ACC112 (cell line): ENCODE measurements at regions not wholly inside any gene's neighbourhood (a gene's known extent, or its start where the extent isn't known, plus 50 kb on each side); places are given as distances from the start of the nearest gene placed in this dataset.
A peak's percentile ranks its signal among the peaks of the same experiment; 100 is the strongest.

Experiments used
- H2AFZ ChIP-seq: fragments of 200-600 bp; sonication (generic); one replicate; pipeline ENCODE4 v1.6.0; 2017; ENCODE audit warnings: antibody characterized with exemption, low read length; ENCODE audit not compliant: unreplicated experiment
- H3K27ac ChIP-seq: fragments of 200-600 bp; sonication (generic); 2 replicates; pipeline ENCODE4 v1.5.1; 2014; ENCODE audit warnings: low read depth, mild to moderate bottlenecking, antibody characterized with exemption, low read length, moderate library complexity
- H3K27me3 ChIP-seq: fragments of 200-600 bp; sonication (generic); 2 replicates; pipeline ENCODE4 v1.6.1; 2014; ENCODE audit warnings: mild to moderate bottlenecking, antibody characterized with exemption, low read length, moderate library complexity, mixed read lengths; ENCODE audit not compliant: insufficient read depth
- H3K36me3 ChIP-seq: fragments of 200-600 bp; sonication (generic); 2 replicates; pipeline ENCODE4 v1.6.1; 2016; ENCODE audit warnings: mild to moderate bottlenecking, antibody characterized with exemption, low read length, moderate library complexity, mixed read lengths; ENCODE audit not compliant: insufficient read depth
- H3K4me1 ChIP-seq: fragments of 200-600 bp; sonication (generic); one replicate; pipeline ENCODE4 v1.6.1; 2016; ENCODE audit warnings: low read length, mixed read lengths; ENCODE audit not compliant: insufficient read depth, unreplicated experiment, control insufficient read depth
- H3K4me3 ChIP-seq: fragments of 200-600 bp; sonication (generic); 2 replicates; pipeline ENCODE4 v1.5.1; 2014; ENCODE audit warnings: mild to moderate bottlenecking, low read depth, low read length
- H3K79me2 ChIP-seq: fragments of 200-600 bp; sonication (generic); one replicate; pipeline ENCODE4 v1.6.0; 2016; ENCODE audit warnings: low read length; ENCODE audit not compliant: control insufficient read depth, unreplicated experiment, insufficient read depth

DNA sequence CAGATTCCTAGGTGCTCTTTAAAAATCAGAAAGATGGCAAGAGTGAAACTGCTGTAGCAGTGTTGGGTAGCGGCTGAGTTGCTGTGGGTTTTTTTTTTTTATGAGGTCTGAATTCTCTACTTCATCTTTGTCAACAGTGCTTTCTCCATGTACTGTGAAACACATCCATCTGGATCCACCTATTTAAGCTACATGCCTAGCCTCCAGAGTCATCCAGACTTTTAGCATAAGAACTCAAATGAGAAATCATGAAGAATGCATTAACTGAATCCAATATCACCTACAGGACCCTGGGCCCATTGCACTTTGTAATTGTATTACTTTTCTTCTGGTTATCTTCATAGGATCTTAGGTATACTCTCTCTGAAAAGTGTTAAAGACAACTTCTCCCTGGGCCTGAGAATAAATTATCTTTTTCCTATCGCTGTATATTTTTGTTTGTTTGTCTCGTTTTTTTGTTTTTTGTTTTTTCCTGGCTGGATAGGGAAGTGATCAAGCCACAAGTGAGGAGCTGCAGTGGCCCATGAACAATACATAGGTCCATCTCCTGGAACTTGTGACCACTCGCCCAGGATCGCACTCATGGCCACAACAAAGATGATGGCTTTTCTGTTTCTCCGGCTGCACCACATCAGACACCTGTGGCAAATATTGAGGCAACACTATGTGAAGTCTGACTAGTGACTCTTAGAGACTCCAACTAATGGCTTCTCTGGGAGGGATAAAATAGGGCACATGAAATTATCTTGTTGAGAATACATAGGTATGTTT lies 609.9 kb upstream of the AGTR1 start:
- Histone ChIP-seq H3K27me3 (no peaks in the 10 kb centered on the region), H3K79me2 (no peaks in the 10 kb centered on the region), H3K27ac (no peak overlapping the region), H3K36me3 (no peaks in the 10 kb centered on the region), H3K4me1 (no peaks in the 10 kb centered on the region), H3K4me3 (no peak overlapping the region), H2AFZ (no peak overlapping the region)

DNA sequence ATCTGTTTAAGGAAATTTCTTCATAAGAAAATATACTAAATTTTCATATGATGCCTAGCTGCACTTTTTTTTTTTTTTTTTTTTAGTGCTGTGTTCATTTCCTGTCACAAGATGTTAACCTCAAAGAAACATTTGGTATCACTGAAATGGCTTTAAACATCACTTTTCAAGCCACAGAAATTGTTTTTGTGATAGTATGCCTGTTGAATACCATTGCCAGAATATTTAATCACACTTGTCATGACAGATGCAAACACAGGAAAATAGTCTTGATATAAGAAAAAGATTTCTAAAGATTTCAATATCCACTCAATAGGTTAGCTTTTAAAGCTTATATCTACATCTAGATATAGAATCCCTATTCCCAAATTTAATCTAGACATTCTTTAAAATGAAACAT lies 608.5 kb upstream of the AGTR1 start:
- Histone ChIP-seq H3K27ac (no peak overlapping the region), H3K4me1 (no peaks in the 10 kb centered on the region), H3K36me3 (no peaks in the 10 kb centered on the region), H2AFZ (no peak overlapping the region), H3K4me3 (no peak overlapping the region), H3K79me2 (no peaks in the 10 kb centered on the region), H3K27me3 (no peaks in the 10 kb centered on the region)

DNA sequence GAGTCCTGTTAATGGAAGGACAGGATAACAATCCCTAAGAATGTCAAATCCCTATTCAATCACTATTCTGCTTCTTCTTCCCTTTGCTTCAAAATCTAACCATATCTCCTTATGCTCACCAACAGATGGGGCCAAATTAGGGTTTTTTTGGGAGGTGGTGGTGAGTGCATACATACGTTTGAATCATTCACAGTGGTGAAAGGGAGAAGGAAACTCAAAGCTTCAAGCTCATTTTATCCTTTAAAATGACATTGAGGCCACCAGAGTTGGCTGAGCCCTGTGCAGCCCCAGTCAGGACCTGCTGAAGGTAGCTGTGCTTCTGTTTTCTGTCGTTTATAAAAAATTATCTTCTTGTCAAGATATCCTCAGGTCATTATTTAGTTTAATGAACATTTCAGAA lies 607.5 kb upstream of the AGTR1 start:
- Histone ChIP-seq H2AFZ (no peak overlapping the region), H3K36me3 (no peaks in the 10 kb centered on the region), H3K4me3 (no peak overlapping the region)

DNA sequence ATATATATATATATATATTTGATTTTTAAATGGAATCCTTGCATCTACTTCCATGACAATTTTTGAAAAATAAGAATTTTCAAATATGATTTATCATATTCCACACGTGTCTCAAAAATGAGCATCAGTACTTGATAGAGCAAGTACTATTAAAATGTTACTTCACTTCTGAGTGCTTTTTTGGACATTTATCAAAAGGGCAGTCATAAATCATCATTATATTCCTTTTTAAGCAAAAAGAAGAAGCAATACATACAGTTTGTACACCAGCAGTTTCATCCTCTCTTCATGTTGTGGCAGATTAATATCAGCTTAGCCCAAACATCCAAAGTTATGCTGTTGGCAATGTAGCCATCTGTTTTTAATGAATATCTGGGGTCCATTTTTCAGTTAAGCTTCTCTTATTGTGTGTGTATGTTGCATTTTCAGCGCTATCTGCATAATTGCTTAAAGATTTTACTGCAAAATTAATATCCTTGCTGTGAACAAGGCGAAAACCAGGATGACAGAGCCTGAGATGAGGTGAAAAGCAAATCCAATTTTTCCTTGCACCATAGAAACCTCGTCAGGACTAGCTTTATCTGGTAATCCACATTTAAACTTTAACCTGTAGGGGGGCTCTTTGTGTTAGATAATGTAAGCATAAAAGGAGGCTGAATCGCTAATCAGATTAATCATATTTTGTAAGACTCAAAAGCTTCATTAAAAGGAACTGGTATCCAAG lies 604.9 kb upstream of the AGTR1 start:
- no peak overlapping the region for H3K27ac ChIP-seq
- H2AFZ ChIP-seq: no peak overlapping the region
- H3K4me1 ChIP-seq: no peaks in the 10 kb centered on the region

More for the DNA sequence above, 607.5 kb upstream of the AGTR1 start:
- no peak overlapping the region for H3K27ac ChIP-seq
- H3K27me3 ChIP-seq: no peaks in the 10 kb centered on the region
- no peaks in the 10 kb centered on the region for H3K79me2 ChIP-seq
- no peaks in the 10 kb centered on the region for H3K4me1 ChIP-seq

DNA sequence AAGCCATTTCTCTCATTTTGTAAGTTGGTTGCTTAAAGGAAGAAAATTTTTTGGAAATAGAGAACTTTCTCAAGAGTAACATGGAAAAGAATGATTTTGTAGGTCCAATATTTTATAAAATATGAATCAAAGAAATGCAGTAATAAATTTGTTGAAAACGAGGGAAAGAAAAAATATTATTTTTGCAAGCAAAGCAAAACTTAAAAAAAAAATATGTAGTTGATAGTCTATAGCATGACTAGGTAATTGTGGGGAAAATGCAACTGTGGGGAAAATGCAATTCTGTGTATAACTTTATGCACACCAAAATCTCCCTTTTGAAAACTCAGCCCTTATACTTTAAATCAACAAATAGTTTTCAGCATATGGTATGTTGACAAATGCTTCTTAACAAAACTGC lies 604.0 kb upstream of the AGTR1 start:
- H3K79me2 ChIP-seq: no peaks in the 10 kb centered on the region
- no peaks in the 10 kb centered on the region for H3K27me3 ChIP-seq
- H2AFZ ChIP-seq: no peak overlapping the region
- H3K4me1 ChIP-seq: no peaks in the 10 kb centered on the region
- H3K4me3 ChIP-seq: no peak overlapping the region
- H3K36me3 ChIP-seq: no peaks in the 10 kb centered on the region
- H3K27ac ChIP-seq: no peak overlapping the region

More for the DNA sequence above, 604.9 kb upstream of the AGTR1 start:
- Histone ChIP-seq H3K27me3 (no peaks in the 10 kb centered on the region), H3K4me3 (no peak overlapping the region), H3K36me3 (no peaks in the 10 kb centered on the region), H3K79me2 (no peaks in the 10 kb centered on the region)

DNA sequence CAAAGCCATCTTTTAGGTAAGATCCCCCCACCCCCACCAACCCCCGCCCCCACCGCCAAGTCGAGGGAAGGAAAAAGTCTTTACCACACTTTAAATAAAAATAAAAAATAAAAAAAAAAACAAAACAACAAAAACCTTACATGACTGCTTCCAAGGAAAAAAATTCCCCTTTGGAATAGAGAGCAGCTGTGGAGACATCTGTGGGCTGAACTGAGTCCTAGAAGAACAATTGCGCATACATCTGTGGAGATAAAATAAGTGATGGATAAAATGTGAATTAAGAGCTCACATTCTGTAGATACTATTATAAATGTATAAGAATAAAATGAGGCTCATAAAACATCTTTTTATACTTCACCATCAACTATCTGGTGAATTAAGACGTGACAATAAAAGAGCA lies 601.7 kb upstream of the AGTR1 start:
- Histone ChIP-seq H3K27ac (no peak overlapping the region), H3K4me1 (peaks cover 5% of the 10 kb centered on the region), H3K4me3 (no peak overlapping the region), H3K27me3 (no peaks in the 10 kb centered on the region), H2AFZ (no peak overlapping the region), H3K79me2 (no peaks in the 10 kb centered on the region), H3K36me3 (no peaks in the 10 kb centered on the region)

DNA sequence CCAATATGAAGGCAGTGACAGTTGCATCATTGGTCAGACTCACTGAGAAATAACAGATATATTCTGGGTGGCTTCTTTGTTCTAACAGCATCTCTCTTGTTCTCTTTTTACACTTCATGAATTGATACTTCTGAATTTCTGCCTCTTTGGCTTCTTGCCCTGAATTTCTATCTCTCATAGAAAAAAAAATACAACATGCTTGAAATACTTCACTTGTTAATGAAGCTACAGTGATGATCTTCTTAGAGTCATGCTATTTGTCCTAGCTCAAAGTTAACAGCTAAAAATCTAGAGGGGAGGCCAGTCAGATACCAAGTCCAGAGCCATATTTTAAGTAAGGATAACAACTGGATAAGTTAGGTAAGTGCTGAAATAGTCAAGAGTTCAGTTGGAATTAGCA lies 597.2 kb upstream of the AGTR1 start:
- no peaks in the 10 kb centered on the region for H3K79me2 ChIP-seq
- no peak overlapping the region for H3K27ac ChIP-seq
- peaks cover 11% of the 10 kb centered on the region for H3K4me1 ChIP-seq
- H3K27me3 ChIP-seq: no peaks in the 10 kb centered on the region
- no peak overlapping the region for H3K4me3 ChIP-seq
- H3K36me3 ChIP-seq: no peaks in the 10 kb centered on the region
- no peak overlapping the region for H2AFZ ChIP-seq

DNA sequence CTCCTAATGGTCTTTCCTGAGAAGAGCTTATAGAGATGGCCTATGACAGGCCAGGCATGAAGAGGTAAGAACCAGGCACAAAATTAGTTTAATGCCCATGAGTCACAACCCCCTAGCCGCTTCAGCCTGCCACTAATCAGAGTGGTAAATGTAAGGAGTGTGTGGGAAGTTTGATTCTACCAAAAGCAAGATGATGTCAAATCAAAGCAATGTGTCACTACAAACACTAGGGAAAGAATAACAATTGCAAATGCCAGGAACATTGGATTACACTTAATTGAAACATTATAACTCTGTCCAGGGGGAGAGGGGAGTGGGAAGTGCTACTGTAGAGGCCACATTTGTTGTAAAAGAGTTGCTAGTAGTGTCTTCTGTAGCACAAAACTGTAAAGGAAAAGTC lies 596.6 kb upstream of the AGTR1 start:
- Histone ChIP-seq H3K4me3 (no peak overlapping the region), H2AFZ (peak overlapping the region; percentile 30), H3K79me2 (no peaks in the 10 kb centered on the region), H3K4me1 (peaks cover 17% of the 10 kb centered on the region), H3K36me3 (no peaks in the 10 kb centered on the region), H3K27ac (no peak overlapping the region), H3K27me3 (no peaks in the 10 kb centered on the region)

DNA sequence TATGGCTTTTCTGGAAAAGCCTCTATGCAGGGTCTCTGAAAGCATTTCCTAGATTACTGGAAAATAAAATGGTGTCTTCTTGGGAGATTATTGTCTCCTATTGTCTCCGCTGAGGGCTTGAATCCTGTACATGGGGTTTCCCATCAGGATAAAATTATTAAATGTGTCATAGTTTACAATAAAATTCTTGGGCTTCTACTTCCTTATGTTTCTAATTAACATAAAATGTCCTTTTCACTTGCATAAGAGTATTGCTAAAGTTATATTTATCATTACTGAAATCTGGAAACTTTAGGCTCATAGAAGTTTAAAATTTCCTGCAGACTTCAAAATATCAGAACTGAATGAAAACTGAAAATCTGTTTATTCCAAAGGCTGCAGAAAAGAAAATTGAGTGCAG lies 595.5 kb upstream of the AGTR1 start:
- Histone ChIP-seq H3K36me3 (no peaks in the 10 kb centered on the region), H3K4me3 (no peak overlapping the region), H3K27ac (no peak overlapping the region), H3K79me2 (no peaks in the 10 kb centered on the region), H3K27me3 (no peaks in the 10 kb centered on the region), H2AFZ (no peak overlapping the region), H3K4me1 (peaks cover 21% of the 10 kb centered on the region)

DNA sequence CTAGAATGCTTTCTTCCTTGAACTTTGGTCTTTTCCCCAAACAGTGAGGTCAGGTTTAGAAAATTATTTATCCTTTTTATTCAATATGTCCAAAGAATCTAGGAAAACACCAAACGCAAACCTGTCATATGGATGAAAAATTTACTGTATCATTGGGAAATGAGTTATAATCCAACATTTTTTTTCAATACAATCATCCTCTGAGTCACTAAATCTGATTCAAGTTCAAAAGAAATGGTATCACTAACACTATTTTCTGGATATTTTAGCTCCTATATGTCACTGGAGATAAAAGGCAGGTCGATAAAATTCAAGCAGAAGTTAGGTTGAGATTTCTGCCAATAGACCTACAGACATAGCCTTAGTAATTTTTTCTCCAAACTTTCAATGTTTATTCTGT lies 591.6 kb upstream of the AGTR1 start:
- H3K27me3 ChIP-seq: no peaks in the 10 kb centered on the region
- peaks cover 15% of the 10 kb centered on the region for H3K4me1 ChIP-seq
- H3K36me3 ChIP-seq: no peaks in the 10 kb centered on the region
- no peak overlapping the region for H3K4me3 ChIP-seq
- H2AFZ ChIP-seq: peak overlapping the region; percentile 66
- no peak overlapping the region for H3K27ac ChIP-seq
- H3K79me2 ChIP-seq: no peaks in the 10 kb centered on the region

DNA sequence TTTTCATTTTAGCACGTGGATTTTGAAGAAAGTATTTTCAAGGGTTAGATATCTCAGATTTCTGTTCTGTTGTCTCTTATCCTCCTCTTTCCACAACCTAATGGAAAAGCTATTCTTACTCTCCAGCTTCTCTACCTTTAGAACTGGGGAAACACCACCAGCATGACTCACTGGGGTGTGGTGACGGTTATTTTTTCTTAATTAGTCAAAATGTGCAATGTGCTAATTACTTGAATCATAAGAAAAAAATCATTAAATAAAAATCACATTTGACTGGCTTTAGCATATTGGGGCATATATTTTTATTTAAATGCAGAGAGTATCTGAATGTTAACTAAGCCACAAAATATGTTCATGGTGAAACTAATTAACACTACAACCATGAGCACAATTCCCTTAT lies 570.7 kb upstream of the AGTR1 start:
- Histone ChIP-seq H3K79me2 (no peaks in the 10 kb centered on the region), H2AFZ (no peak overlapping the region), H3K4me1 (peaks cover 3% of the 10 kb centered on the region), H3K36me3 (no peaks in the 10 kb centered on the region), H3K4me3 (no peak overlapping the region), H3K27ac (no peak overlapping the region), H3K27me3 (no peaks in the 10 kb centered on the region)
